ENCODE measurements at regions not wholly inside any gene's neighbourhood (a gene's known extent, or its start where the extent isn't known, plus 50 kb on each side); places are given as distances from the start of the nearest gene placed in this dataset.

GRCh38 chr7:84610390-84610789 is 415.8 kb upstream of the SEMA3A start:
- H3K27ac ChIP-seq (ENCODE audit: low read length): no peak overlapping the region
- no peaks in the 10 kb centered on the region for H4K20me1 ChIP-seq (ENCODE audit: insufficient read depth, low read length)
- H3K9me3 ChIP-seq (ENCODE audit: insufficient read depth, low read length, severe bottlenecking): no peaks in the 10 kb centered on the region
- H3K36me3 ChIP-seq (ENCODE audit: insufficient read depth, low read length): no peaks in the 10 kb centered on the region
- no peaks in the 10 kb centered on the region for H3K4me1 ChIP-seq (ENCODE audit: insufficient read depth, low read length)
- DNase-seq (no peak), ATAC-seq (ENCODE audit: insufficient read depth, low read depth) (no peak)
- no peak overlapping the region for H3K4me2 ChIP-seq (ENCODE audit: insufficient read depth, low read length)
- TF ChIP-seq, protein P1, sequence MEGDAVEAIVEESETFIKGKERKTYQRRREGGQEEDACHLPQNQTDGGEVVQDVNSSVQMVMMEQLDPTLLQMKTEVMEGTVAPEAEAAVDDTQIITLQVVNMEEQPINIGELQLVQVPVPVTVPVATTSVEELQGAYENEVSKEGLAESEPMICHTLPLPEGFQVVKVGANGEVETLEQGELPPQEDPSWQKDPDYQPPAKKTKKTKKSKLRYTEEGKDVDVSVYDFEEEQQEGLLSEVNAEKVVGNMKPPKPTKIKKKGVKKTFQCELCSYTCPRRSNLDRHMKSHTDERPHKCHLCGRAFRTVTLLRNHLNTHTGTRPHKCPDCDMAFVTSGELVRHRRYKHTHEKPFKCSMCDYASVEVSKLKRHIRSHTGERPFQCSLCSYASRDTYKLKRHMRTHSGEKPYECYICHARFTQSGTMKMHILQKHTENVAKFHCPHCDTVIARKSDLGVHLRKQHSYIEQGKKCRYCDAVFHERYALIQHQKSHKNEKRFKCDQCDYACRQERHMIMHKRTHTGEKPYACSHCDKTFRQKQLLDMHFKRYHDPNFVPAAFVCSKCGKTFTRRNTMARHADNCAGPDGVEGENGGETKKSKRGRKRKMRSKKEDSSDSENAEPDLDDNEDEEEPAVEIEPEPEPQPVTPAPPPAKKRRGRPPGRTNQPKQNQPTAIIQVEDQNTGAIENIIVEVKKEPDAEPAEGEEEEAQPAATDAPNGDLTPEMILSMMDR (IDR thresholded peaks at IDR 0.05; ENCODE audit: borderline replicate concordance, extremely low read depth, low read length, poor library complexity, severe bottlenecking): no peak
- no peak for TF ChIP-seq EZH2 (IDR thresholded peaks at IDR 0.05; ENCODE audit: borderline replicate concordance, low read depth, low read length, severe bottlenecking)
- H3K27me3 ChIP-seq (ENCODE audit: insufficient read depth, low read length, poor library complexity): no peaks in the 10 kb centered on the region
- no peak overlapping the region for H3K4me3 ChIP-seq (ENCODE audit: low read depth in 1 of 2, low read length in 2 of 2)
- no peaks in the 10 kb centered on the region for H3K79me2 ChIP-seq (ENCODE audit: insufficient read depth, low read length)
- H3K9ac ChIP-seq (ENCODE audit: low read depth, low read length): no peak overlapping the region
- no peak overlapping the region for H2AFZ ChIP-seq (ENCODE audit: low read depth, low read length)

GRCh38 chr7:84605301-84605700 is 410.7 kb upstream of the SEMA3A start:
- ATAC-seq (ENCODE audit: insufficient read depth, low read depth): no peak
- Histone ChIP-seq H2AFZ (ENCODE audit: low read depth, low read length) (no peak overlapping the region), H3K9me3 (ENCODE audit: insufficient read depth, low read length, severe bottlenecking) (no peaks in the 10 kb centered on the region)

DNA sequence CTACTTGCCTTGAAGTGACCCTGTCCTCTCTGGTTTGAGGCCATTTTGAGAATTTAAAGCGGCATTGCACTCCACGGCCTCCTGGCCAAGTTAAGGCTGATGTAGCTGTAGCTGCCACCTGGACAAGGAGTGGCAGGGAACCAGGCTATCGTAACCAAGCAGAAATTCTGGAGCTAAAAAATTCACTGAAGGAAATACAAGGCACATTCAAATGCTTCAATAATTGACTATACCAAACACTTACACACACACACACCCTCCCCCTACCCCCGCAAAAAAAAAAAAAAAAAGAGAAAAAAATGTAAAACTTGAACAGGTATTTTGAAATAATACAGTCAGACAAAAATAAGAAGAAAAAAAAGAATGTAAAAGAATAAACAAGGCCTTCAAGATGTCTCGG is 409.0 kb upstream of the SEMA3A start:
- Histone ChIP-seq H3K36me3 (ENCODE audit: insufficient read depth, low read length) (no peaks in the 10 kb centered on the region), H2AFZ (ENCODE audit: low read depth, low read length) (no peak overlapping the region), H3K4me1 (ENCODE audit: insufficient read depth, low read length) (no peaks in the 10 kb centered on the region), H3K4me3 (ENCODE audit: low read depth in 1 of 2, low read length in 2 of 2) (no peak overlapping the region), H3K27me3 (ENCODE audit: insufficient read depth, low read length, poor library complexity) (no peaks in the 10 kb centered on the region), H3K9me3 (ENCODE audit: insufficient read depth, low read length, severe bottlenecking) (no peaks in the 10 kb centered on the region), H3K4me2 (ENCODE audit: insufficient read depth, low read length) (no peak overlapping the region), H4K20me1 (ENCODE audit: insufficient read depth, low read length) (no peaks in the 10 kb centered on the region), H3K27ac (ENCODE audit: low read length) (no peak overlapping the region), H3K9ac (ENCODE audit: low read depth, low read length) (no peak overlapping the region), H3K79me2 (ENCODE audit: insufficient read depth, low read length) (no peaks in the 10 kb centered on the region)
- TF ChIP-seq EZH2 (IDR thresholded peaks at IDR 0.05; ENCODE audit: borderline replicate concordance, low read depth, low read length, severe bottlenecking): no peak
- TF ChIP-seq, protein P1 (IDR thresholded peaks at IDR 0.05; ENCODE audit: borderline replicate concordance, extremely low read depth, low read length, poor library complexity, severe bottlenecking): no peak
- ATAC-seq (ENCODE audit: insufficient read depth, low read depth) (no peak), DNase-seq (no peak)

More at GRCh38 chr7:84605301-84605700, 410.7 kb upstream of the SEMA3A start:
- Histone ChIP-seq H3K79me2 (ENCODE audit: insufficient read depth, low read length) (no peaks in the 10 kb centered on the region), H3K27ac (ENCODE audit: low read length) (no peak overlapping the region), H3K27me3 (ENCODE audit: insufficient read depth, low read length, poor library complexity) (no peaks in the 10 kb centered on the region), H3K4me2 (ENCODE audit: insufficient read depth, low read length) (no peak overlapping the region), H3K9ac (ENCODE audit: low read depth, low read length) (no peak overlapping the region), H3K36me3 (ENCODE audit: insufficient read depth, low read length) (no peaks in the 10 kb centered on the region), H3K4me3 (ENCODE audit: low read depth in 1 of 2, low read length in 2 of 2) (no peak overlapping the region), H4K20me1 (ENCODE audit: insufficient read depth, low read length) (no peaks in the 10 kb centered on the region), H3K4me1 (ENCODE audit: insufficient read depth, low read length) (no peaks in the 10 kb centered on the region)
- no peak for DNase-seq
- no peak for TF ChIP-seq EZH2 (IDR thresholded peaks at IDR 0.05; ENCODE audit: borderline replicate concordance, low read depth, low read length, severe bottlenecking)
- TF ChIP-seq, protein P1 (IDR thresholded peaks at IDR 0.05; ENCODE audit: borderline replicate concordance, extremely low read depth, low read length, poor library complexity, severe bottlenecking): no peak

DNA sequence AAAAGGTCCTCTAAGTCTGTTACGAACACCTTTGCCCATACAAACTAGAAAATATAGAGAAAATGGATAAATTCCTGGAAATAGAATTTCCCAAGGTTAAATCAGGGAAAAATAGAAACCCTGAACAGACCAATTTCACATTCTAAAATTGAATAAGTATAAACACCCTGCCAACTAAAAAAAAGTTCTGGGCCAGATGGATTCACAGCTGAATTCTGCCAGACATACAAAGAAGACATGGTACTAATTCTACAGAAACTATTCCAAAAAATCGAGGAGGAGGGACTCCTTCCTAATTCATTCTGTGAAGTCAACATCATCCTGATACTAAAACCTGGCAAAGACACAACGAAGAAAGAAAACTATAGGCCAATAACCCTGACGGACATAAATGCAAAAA is 400.4 kb upstream of the SEMA3A start:
- H3K9ac ChIP-seq (ENCODE audit: low read depth, low read length): no peak overlapping the region
- no peaks in the 10 kb centered on the region for H3K9me3 ChIP-seq (ENCODE audit: insufficient read depth, low read length, severe bottlenecking)
- H3K79me2 ChIP-seq (ENCODE audit: insufficient read depth, low read length): no peaks in the 10 kb centered on the region
- no peak for TF ChIP-seq EZH2 (IDR thresholded peaks at IDR 0.05; ENCODE audit: borderline replicate concordance, low read depth, low read length, severe bottlenecking)
- TF ChIP-seq, protein P1 (IDR thresholded peaks at IDR 0.05; ENCODE audit: borderline replicate concordance, extremely low read depth, low read length, poor library complexity, severe bottlenecking): no peak
- H4K20me1 ChIP-seq (ENCODE audit: insufficient read depth, low read length): no peaks in the 10 kb centered on the region
- H3K36me3 ChIP-seq (ENCODE audit: insufficient read depth, low read length): no peaks in the 10 kb centered on the region
- no peak overlapping the region for H3K4me3 ChIP-seq (ENCODE audit: low read depth in 1 of 2, low read length in 2 of 2)
- no peak overlapping the region for H2AFZ ChIP-seq (ENCODE audit: low read depth, low read length)
- DNase-seq (no peak), ATAC-seq (ENCODE audit: insufficient read depth, low read depth) (no peak)
- no peaks in the 10 kb centered on the region for H3K4me1 ChIP-seq (ENCODE audit: insufficient read depth, low read length)
- no peak overlapping the region for H3K27ac ChIP-seq (ENCODE audit: low read length)
- H3K27me3 ChIP-seq (ENCODE audit: insufficient read depth, low read length, poor library complexity): no peaks in the 10 kb centered on the region
- no peak overlapping the region for H3K4me2 ChIP-seq (ENCODE audit: insufficient read depth, low read length)

All from DND-41 (cell line).